NB4 (cell line): ENCODE measurements at regions not wholly inside any gene's neighbourhood (a gene's known extent, or its start where the extent isn't known, plus 50 kb on each side); places are given as distances from the start of the nearest gene placed in this dataset.

Source experiments
- POLR2A ChIP-seq: IDR thresholded peaks from 2 replicates; pipeline ENCODE4 v1.6.1; 2011; ENCODE audit warnings: mild to moderate bottlenecking; ENCODE audit not compliant: insufficient read length; ENCODE audit errors: extremely low read depth
- TF ChIP-seq, protein P1 (sequence below): IDR thresholded peaks from one replicate; pipeline ENCODE4 v1.5.1; 2012; ENCODE audit warnings: low read depth, low read length

DNA sequence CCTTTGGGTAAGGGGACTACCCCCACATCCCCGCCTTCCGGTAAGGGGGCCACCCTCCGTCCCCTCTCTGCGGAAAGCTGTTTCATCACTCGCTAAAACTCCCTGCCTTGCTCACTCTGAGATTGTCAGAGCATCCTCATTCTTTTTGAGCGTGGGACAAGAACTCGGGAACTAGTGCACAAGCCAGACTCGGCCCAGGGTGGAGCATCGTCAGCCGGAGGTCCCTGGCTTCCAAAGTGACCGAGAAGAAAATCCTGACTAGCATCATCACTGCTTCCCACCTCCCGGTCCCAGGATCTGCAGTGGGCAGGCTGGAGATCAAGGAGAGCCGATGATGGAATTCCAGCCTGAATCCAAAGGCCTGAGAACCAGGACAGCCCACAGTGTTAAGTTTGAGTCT is 380.3 kb downstream of the SEC14L1 start:
- TF ChIP-seq, protein P1, sequence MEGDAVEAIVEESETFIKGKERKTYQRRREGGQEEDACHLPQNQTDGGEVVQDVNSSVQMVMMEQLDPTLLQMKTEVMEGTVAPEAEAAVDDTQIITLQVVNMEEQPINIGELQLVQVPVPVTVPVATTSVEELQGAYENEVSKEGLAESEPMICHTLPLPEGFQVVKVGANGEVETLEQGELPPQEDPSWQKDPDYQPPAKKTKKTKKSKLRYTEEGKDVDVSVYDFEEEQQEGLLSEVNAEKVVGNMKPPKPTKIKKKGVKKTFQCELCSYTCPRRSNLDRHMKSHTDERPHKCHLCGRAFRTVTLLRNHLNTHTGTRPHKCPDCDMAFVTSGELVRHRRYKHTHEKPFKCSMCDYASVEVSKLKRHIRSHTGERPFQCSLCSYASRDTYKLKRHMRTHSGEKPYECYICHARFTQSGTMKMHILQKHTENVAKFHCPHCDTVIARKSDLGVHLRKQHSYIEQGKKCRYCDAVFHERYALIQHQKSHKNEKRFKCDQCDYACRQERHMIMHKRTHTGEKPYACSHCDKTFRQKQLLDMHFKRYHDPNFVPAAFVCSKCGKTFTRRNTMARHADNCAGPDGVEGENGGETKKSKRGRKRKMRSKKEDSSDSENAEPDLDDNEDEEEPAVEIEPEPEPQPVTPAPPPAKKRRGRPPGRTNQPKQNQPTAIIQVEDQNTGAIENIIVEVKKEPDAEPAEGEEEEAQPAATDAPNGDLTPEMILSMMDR, result no peak
- no peak for TF ChIP-seq POLR2A
